AG09309 (cell line): ENCODE measurements at regions not wholly inside any gene's neighbourhood (a gene's known extent, or its start where the extent isn't known, plus 50 kb on each side); places are given as distances from the start of the nearest gene placed in this dataset.

Experiments
- DNase-seq: peaks from one replicate; pipeline ENCODE4 v3.0.0-alpha.2; 2010; ENCODE audit warnings: low read depth
- H3K4me3 ChIP-seq: 2 replicates; pipeline ENCODE4 v1.5.1; 2011; ENCODE audit warnings: mild to moderate bottlenecking, low read depth, low read length, moderate library complexity; ENCODE audit not compliant: control insufficient read depth
- CTCF ChIP-seq: IDR thresholded peaks from 2 replicates; pipeline ENCODE4 v1.5.1; 2011; ENCODE audit warnings: mild to moderate bottlenecking, low read depth, low read length, inconsistent platforms; ENCODE audit not compliant: insufficient read depth, control insufficient read depth; ENCODE audit errors: missing control alignments

DNA sequence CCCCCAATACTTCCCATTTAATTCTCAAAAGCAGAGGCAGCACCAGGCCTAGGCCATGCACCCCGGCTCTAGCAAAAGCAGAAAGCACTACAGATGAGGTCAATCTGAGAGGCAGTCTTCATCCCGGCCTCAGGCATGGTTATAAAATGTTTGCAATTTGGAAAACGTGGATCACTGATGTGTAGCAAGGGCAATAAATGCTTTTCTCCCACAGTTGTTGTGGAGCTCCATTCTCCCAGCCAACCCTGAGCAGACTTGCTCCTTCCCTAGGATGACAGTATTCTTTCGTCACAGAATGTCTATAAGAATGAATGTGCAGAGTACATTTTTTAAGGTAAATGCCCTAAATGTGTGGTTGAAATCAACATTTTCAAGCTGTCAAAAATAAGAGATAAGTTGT is 157.3 kb upstream of the DAPK1 start:
- no peak for DNase-seq
- no peak for TF ChIP-seq CTCF

GRCh38 chr9:87342743-87343142 is 154.9 kb upstream of the DAPK1 start:
- TF ChIP-seq CTCF, result no peak
- no peak for DNase-seq
- no peak overlapping the region for H3K4me3 ChIP-seq

More for the DNA sequence above, 157.3 kb upstream of the DAPK1 start:
- no peak overlapping the region for H3K4me3 ChIP-seq

- DNase-seq, result no peak
- H3K4me3 ChIP-seq, result no peak overlapping the region
- TF ChIP-seq CTCF, result no peak
Observed at GRCh38 chr9:87343816-87344430, 153.7 kb upstream of the DAPK1 start.

DNA sequence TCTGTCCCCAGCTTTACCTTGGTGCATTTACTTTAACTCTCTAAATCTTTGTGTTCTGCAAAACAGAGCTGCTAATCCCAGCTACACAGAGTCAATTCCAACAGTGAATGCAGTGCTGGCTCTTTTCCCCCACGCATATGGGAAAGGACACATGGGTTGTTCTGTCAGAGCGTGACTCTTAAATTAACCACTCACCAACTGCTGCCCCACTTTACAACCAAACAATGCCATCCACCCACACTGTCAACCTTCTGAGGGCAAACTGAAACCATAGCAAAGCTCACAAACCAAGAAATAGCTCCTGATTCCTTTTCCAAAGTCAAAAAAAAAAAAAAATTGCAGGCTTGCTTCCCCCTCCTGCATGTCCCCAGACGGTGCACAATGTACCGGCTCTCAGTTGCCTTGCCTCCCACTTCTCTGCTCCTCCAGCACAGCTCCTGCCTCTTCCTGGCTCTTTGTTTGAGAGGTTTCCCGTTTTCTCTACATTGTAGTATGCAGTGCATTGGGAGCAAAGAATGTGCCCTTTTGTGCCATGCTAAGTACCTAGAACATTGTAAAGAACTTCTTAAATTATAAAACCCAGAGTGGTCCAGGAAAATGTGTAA is 151.5 kb upstream of the DAPK1 start:
- DNase-seq, result no peak
- H3K4me3 ChIP-seq, result no peak overlapping the region
- no peak for TF ChIP-seq CTCF

GRCh38 chr9:87350915-87351314 is 146.8 kb upstream of the DAPK1 start:
- DNase-seq, result peak; percentile 33
- no peak overlapping the region for H3K4me3 ChIP-seq
- TF ChIP-seq CTCF, result no peak

DNA sequence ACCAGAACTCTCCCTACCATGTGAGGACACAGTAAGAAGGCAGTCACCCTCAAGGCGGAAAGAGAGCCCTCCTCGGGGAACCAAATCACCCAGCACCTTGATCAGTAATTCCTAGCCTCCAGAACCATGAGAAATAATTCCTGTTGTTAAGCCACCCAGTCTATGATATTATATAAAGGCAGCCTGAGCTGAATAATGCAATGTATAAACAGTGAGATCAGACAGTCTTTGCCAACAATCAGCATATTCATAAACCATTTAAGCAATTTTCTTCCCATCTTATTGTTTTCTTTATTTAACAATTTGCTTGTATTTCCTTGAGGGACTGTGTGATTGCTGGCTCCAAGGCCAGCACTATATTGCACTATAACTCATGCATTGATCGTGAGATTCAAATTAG is 144.4 kb upstream of the DAPK1 start:
- no peak for DNase-seq
- no peak for TF ChIP-seq CTCF
- H3K4me3 ChIP-seq, result no peak overlapping the region
